ENCODE measurements at regions not wholly inside any gene's neighbourhood (a gene's known extent, or its start where the extent isn't known, plus 50 kb on each side); places are given as distances from the start of the nearest gene placed in this dataset.

- TF ChIP-seq CTCF (IDR thresholded peaks at IDR 0.05), result no peak
- TF ChIP-seq EZH2 (IDR thresholded peaks at IDR 0.05; ENCODE audit: borderline replicate concordance, insufficient read depth, low read depth, low read length, poor library complexity, severe bottlenecking), result no peak
Observed at GRCh38 chr10:14407567-14407966, 76.8 kb upstream of the FRMD4A start.

All from B cell (primary cell).